GM23338 (cell line): ENCODE measurements at regions not wholly inside any gene's neighbourhood (a gene's known extent, or its start where the extent isn't known, plus 50 kb on each side); places are given as distances from the start of the nearest gene placed in this dataset.
A peak's percentile ranks its signal among the peaks of the same experiment; 100 is the strongest.

Source experiments
- ATAC-seq: fragments of 200-7000 bp; cut with Tn5 transposase; 3 replicates; pipeline ENCODE4 v1.9.1; 2020
- DNase-seq: peaks from one replicate; pipeline ENCODE4 v3.0.0-alpha.2; 2015; ENCODE audit warnings: low spot score
- H2AFZ ChIP-seq: fragments of 200-600 bp; sonication (generic); 2 replicates; pipeline ENCODE4 v1.8.0; 2016; ENCODE audit warnings: antibody characterized with exemption, mild to moderate bottlenecking, moderate library complexity
- H3F3A ChIP-seq: fragments of 200-600 bp; sonication (generic); replicated peaks from 2 replicates; pipeline ENCODE4 v1.8.0; 2017; ENCODE audit warnings: antibody characterized with exemption, mixed run types, low read depth
- H3K27ac ChIP-seq: fragments of 200-600 bp; sonication (generic); 2 replicates; pipeline ENCODE4 v1.6.1; 2016; ENCODE audit warnings: low read depth
- H3K27me3 ChIP-seq: fragments of 200-600 bp; sonication (generic); 2 replicates; pipeline ENCODE4 v1.8.0; 2016; ENCODE audit warnings: mild to moderate bottlenecking, mixed run types, moderate library complexity; ENCODE audit not compliant: insufficient read depth
- H3K36me3 ChIP-seq: fragments of 200-600 bp; sonication (generic); 2 replicates; pipeline ENCODE4 v1.8.0; 2016; ENCODE audit warnings: mild to moderate bottlenecking; ENCODE audit not compliant: insufficient read depth
- H3K4me1 ChIP-seq: fragments of 200-600 bp; sonication (generic); 2 replicates; pipeline ENCODE4 v1.8.0; 2016; ENCODE audit warnings: mild to moderate bottlenecking, moderate library complexity; ENCODE audit not compliant: insufficient read depth
- H3K4me2 ChIP-seq: fragments of 200-600 bp; sonication (generic); 2 replicates; pipeline ENCODE4 v1.7.1; 2017; ENCODE audit warnings: mixed run types
- H3K4me3 ChIP-seq: fragments of 200-600 bp; sonication (generic); 2 replicates; pipeline ENCODE4 v1.6.1; 2016; ENCODE audit warnings: mixed run types
- H3K79me2 ChIP-seq: fragments of 200-600 bp; sonication (generic); replicated peaks from 2 replicates; pipeline ENCODE4 v1.8.0; 2017; ENCODE audit warnings: mild to moderate bottlenecking; ENCODE audit not compliant: insufficient read depth
- H3K9me2 ChIP-seq: fragments of 200-600 bp; sonication (generic); 2 replicates; pipeline ENCODE4 v1.8.0; 2017; ENCODE audit not compliant: insufficient read depth
- H4K20me1 ChIP-seq: fragments of 200-600 bp; sonication (generic); replicated peaks from 2 replicates; pipeline ENCODE4 v1.8.0; 2017; ENCODE audit warnings: mild to moderate bottlenecking; ENCODE audit not compliant: insufficient read depth
- H3K27ac Mint-ChIP-seq: 2 replicates; pipeline ENCODE4 v1.8.0; 2020; ENCODE audit warnings: inconsistent platforms, mild to moderate bottlenecking, moderate library complexity, mixed read lengths
- H3K27me3 Mint-ChIP-seq: 3 replicates; pipeline ENCODE4 v1.8.0; 2022; ENCODE audit warnings: low read depth, mild to moderate bottlenecking, moderate library complexity, mixed read lengths, inconsistent platforms; ENCODE audit not compliant: insufficient read depth, poor library complexity
- H3K36me3 Mint-ChIP-seq: 3 replicates; pipeline ENCODE4 v1.8.0; 2021; ENCODE audit warnings: low read depth, mild to moderate bottlenecking, inconsistent platforms, moderate library complexity, mixed read lengths
- H3K4me1 Mint-ChIP-seq: 3 replicates; pipeline ENCODE4 v1.8.0; 2020; ENCODE audit warnings: mild to moderate bottlenecking, inconsistent platforms, mixed read lengths
- H3K4me3 Mint-ChIP-seq: 3 replicates; pipeline ENCODE4 v1.8.0; 2021; ENCODE audit warnings: moderate library complexity, mild to moderate bottlenecking, inconsistent platforms, mixed read lengths
- H3K9me3 Mint-ChIP-seq: 3 replicates; pipeline ENCODE4 v1.8.0; 2020; ENCODE audit warnings: moderate library complexity, mild to moderate bottlenecking, inconsistent platforms, mixed read lengths
- CTCF ChIP-seq, 2 experiments: fragments of 200-600 bp in 1 of 2; sonication (generic) in 1 of 2; conservative IDR thresholded peaks; 2 replicates each; pipeline versions ENCODE4 v1.5.1 to v1.6.1; 2016 to 2017; ENCODE audit warnings: antibody characterized with exemption in 2 of 2, low read depth in 2 of 2, mild to moderate bottlenecking in 2 of 2, moderate library complexity in 1 of 2
- EZH2 ChIP-seq: fragments of 200-600 bp; sonication (generic); IDR thresholded peaks from one replicate; pipeline ENCODE4 v1.8.0; 2017; ENCODE audit warnings: antibody characterized with exemption, mild to moderate bottlenecking, low read depth; ENCODE audit not compliant: unreplicated experiment
- EZH2phosphoT487 ChIP-seq: fragments of 200-600 bp; sonication (generic); IDR thresholded peaks from one replicate; pipeline ENCODE4 v1.8.1; 2018; ENCODE audit warnings: antibody characterized with exemption; ENCODE audit not compliant: unreplicated experiment
- JUNB ChIP-seq: IDR thresholded peaks from one replicate; pipeline ENCODE4 v1.6.1; 2016; ENCODE audit warnings: antibody characterized with exemption; ENCODE audit not compliant: unreplicated experiment
- POLR2AphosphoS5 ChIP-seq: IDR thresholded peaks from 2 replicates; pipeline ENCODE4 v1.6.1; 2016; ENCODE audit warnings: antibody characterized with exemption, low read depth
- REST ChIP-seq: IDR thresholded peaks from one replicate; pipeline ENCODE4 v1.6.1; 2018; ENCODE audit warnings: antibody characterized with exemption; ENCODE audit not compliant: unreplicated experiment
- STAT1 ChIP-seq: IDR thresholded peaks from one replicate; pipeline ENCODE4 v1.6.1; 2016; ENCODE audit warnings: antibody characterized with exemption; ENCODE audit not compliant: unreplicated experiment
- ZNF114 ChIP-seq: fragments of 250-450 bp; sonication (Bioruptor Pico); IDR thresholded peaks from 2 replicates; pipeline ENCODE4 v1.5.0; 2020; ENCODE audit warnings: mild to moderate bottlenecking, moderate library complexity
- ZNF331 ChIP-seq: fragments of 250-450 bp; sonication (Bioruptor Pico); IDR thresholded peaks from 2 replicates; pipeline ENCODE4 v1.5.0; 2020; ENCODE audit warnings: low read depth, mild to moderate bottlenecking, moderate library complexity

GRCh38 chr1:67627336-67627735 is 57.7 kb upstream of the GADD45A start:
- DNase-seq (no peak), ATAC-seq (no peak)
- Histone ChIP-seq H3K4me2 (no peak overlapping the region), H3K4me3 (no peak overlapping the region), H4K20me1 (no peaks in the 10 kb centered on the region), H3K79me2 (no peaks in the 10 kb centered on the region), H3K4me1 (no peaks in the 10 kb centered on the region), H3K9me2 (no peaks in the 10 kb centered on the region), H3K27me3 (no peaks in the 10 kb centered on the region), H3K36me3 (no peaks in the 10 kb centered on the region), H2AFZ (peak overlapping the region; percentile 5; the same call in 1 of the 2 replicates), H3F3A (no peaks in the 10 kb centered on the region), H3K27ac (no peak overlapping the region)
- H3K9me3 Mint-ChIP-seq = no peaks in the 10 kb centered on the region
- no peak overlapping the region for H3K4me3 Mint-ChIP-seq
- no peaks in the 10 kb centered on the region for H3K36me3 Mint-ChIP-seq
- TF ChIP-seq POLR2AphosphoS5 (no peak), ZNF114 (CRISPR knock-in tag) (no peak), JUNB (no peak), REST (no peak), EZH2 (no peak), EZH2phosphoT487 (no peak)
- no peak overlapping the region for H3K27ac Mint-ChIP-seq
- peaks cover 5% of the 10 kb centered on the region; the same call in 2 of the 3 replicates for H3K4me1 Mint-ChIP-seq
- peaks cover 4% of the 10 kb centered on the region for H3K27me3 Mint-ChIP-seq

- Mint-ChIP-seq H3K27ac (no peak overlapping the region), H3K4me3 (no peak overlapping the region), H3K27me3 (peaks cover 4% of the 10 kb centered on the region), H3K4me1 (peaks cover 5% of the 10 kb centered on the region; the same call in 2 of the 3 replicates), H3K36me3 (no peaks in the 10 kb centered on the region), H3K9me3 (no peaks in the 10 kb centered on the region)
- no peak overlapping the region for H3K4me3 ChIP-seq
- TF ChIP-seq ZNF331 (CRISPR knock-in tag) (no peak), CTCF (conservative IDR thresholded peaks at IDR 0.05; ENCODE audit: low read depth in 2 of 2) (no peak), STAT1 (no peak)
- ATAC-seq (no peak), DNase-seq (no peak)
- H3K79me2 ChIP-seq = no peaks in the 10 kb centered on the region
- no peaks in the 10 kb centered on the region for H3K9me2 ChIP-seq
- H3K27ac ChIP-seq = no peak overlapping the region
- H3F3A ChIP-seq = no peaks in the 10 kb centered on the region
- no peak overlapping the region for H2AFZ ChIP-seq
- H4K20me1 ChIP-seq = no peaks in the 10 kb centered on the region
- no peaks in the 10 kb centered on the region for H3K36me3 ChIP-seq
- no peak overlapping the region for H3K4me2 ChIP-seq
- no peaks in the 10 kb centered on the region for H3K4me1 ChIP-seq
- no peaks in the 10 kb centered on the region for H3K27me3 ChIP-seq
These were observed 57.1 kb upstream of the GADD45A start for GRCh38 chr1:67627906-67628305.
